ENCODE measurements at regions not wholly inside any gene's neighbourhood (a gene's known extent, or its start where the extent isn't known, plus 50 kb on each side); places are given as distances from the start of the nearest gene placed in this dataset.

DNA sequence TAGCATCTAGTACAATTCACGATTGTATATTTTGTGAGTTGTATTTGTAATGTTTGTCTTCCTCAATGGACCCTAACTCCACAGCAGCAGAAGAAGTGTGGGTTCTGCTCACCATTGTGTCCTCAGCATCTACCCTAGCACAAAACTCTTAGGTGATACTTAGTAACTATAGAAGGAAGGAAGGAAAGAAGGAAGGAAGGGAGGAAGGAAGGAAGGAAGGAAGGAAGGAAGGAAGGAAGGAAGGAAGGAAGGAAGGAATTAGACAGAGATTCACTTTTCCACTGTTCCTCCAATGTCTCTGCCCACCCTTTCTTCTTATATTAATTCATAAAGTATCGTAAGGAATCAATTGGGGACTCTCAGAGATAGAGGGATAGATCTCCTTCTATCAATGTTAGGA, 288.2 kb downstream of the NFIB start:
- no peaks in the 10 kb centered on the region for H3K36me3 ChIP-seq (ENCODE audit: control insufficient read depth, insufficient read depth, low read length)
- TF ChIP-seq, protein P1, sequence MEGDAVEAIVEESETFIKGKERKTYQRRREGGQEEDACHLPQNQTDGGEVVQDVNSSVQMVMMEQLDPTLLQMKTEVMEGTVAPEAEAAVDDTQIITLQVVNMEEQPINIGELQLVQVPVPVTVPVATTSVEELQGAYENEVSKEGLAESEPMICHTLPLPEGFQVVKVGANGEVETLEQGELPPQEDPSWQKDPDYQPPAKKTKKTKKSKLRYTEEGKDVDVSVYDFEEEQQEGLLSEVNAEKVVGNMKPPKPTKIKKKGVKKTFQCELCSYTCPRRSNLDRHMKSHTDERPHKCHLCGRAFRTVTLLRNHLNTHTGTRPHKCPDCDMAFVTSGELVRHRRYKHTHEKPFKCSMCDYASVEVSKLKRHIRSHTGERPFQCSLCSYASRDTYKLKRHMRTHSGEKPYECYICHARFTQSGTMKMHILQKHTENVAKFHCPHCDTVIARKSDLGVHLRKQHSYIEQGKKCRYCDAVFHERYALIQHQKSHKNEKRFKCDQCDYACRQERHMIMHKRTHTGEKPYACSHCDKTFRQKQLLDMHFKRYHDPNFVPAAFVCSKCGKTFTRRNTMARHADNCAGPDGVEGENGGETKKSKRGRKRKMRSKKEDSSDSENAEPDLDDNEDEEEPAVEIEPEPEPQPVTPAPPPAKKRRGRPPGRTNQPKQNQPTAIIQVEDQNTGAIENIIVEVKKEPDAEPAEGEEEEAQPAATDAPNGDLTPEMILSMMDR (IDR thresholded peaks at IDR 0.05; ENCODE audit: insufficient read depth, low read length, poor library complexity, severe bottlenecking), result no peak
- DNase-seq (ENCODE audit: extremely low read depth, insufficient read length), result no peak
- H3K27me3 ChIP-seq (replicated peaks; ENCODE audit: control insufficient read depth, insufficient read depth, low read length), result no peaks in the 10 kb centered on the region
- no peak overlapping the region for H3K4me3 ChIP-seq (replicated peaks; ENCODE audit: low read depth, low read length)

DNA sequence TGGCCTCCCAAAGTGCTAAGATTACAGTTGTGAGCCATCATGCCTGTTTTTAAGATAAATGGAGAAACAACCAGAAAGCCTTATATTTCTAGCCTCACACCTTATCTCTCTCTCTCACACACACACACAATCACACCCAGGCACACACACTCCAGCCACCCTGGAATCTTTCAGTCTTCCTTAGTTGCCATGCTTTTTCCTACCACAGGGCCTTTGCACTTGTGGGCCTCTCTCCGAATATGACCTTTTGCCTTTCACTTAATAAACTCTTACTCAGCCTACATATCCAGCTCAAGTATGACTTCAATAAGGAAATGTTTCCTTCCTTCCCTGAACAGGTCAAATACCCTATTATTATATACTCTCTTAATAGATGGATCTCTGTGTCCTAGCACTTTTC, 290.7 kb downstream of the NFIB start:
- TF ChIP-seq, protein P1 (IDR thresholded peaks at IDR 0.05; ENCODE audit: insufficient read depth, low read length, poor library complexity, severe bottlenecking), result no peak
- DNase-seq (ENCODE audit: extremely low read depth, insufficient read length), result no peak
- H3K27me3 ChIP-seq (replicated peaks; ENCODE audit: control insufficient read depth, insufficient read depth, low read length), result no peaks in the 10 kb centered on the region
- H3K4me3 ChIP-seq (replicated peaks; ENCODE audit: low read depth, low read length), result no peak overlapping the region
- H3K36me3 ChIP-seq (ENCODE audit: control insufficient read depth, insufficient read depth, low read length), result no peaks in the 10 kb centered on the region

DNA sequence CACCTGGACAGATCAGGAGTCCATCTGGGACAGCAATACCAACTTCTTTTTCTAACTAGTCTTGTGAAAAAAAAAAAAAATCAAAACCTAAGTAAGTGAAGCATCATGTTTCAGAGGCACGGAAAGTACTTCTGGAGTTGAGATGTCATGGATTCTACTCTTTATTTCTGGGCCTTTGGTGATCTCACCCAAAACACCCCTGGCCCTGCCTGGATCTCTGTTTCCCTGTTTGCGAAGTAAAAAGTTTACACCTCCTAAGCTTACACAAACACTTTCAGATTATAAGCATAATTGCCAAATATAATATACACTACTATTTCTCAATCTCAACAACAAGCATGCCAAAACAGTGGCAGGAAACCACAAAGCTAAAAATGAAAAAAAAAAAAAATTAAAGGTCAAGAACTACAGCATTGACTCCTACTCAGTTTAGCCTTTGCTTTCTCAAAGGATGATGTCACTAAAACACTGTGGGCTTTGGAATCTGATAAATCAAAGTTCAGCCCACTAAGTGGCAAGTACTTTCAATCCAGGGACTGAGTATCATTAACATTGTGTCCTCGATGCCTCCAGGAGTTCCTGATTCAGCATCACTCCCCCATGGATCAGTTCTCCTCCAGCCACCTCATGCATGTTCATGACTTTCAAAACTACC, 291.9 kb downstream of the NFIB start:
- Histone ChIP-seq H3K4me3 (replicated peaks; ENCODE audit: low read depth, low read length) (no peak overlapping the region), H3K27me3 (replicated peaks; ENCODE audit: control insufficient read depth, insufficient read depth, low read length) (no peaks in the 10 kb centered on the region), H3K36me3 (ENCODE audit: control insufficient read depth, insufficient read depth, low read length) (no peaks in the 10 kb centered on the region)
- DNase-seq (ENCODE audit: extremely low read depth, insufficient read length), result no peak
- TF ChIP-seq, protein P1 (IDR thresholded peaks at IDR 0.05; ENCODE audit: insufficient read depth, low read length, poor library complexity, severe bottlenecking), result no peak

DNA sequence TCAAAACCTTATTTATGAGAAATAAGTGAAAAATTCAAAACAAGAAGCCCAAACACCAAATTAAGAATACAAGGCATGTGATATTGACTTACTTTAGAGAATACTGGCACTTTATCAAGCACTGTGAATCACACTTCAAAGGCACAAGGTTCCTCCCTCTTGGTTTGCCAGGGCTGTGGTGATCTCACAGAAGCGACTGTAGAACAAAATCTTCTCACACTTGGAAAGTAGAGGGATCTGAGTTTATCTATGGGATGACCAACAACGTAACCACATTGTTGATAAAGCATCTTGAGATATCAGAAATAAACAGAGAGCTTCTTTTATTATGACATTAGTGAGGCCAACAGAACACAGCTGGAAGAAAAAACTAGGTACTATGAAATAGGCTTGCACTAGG, 295.9 kb downstream of the NFIB start:
- Histone ChIP-seq H3K4me3 (replicated peaks; ENCODE audit: low read depth, low read length) (no peak overlapping the region), H3K27me3 (replicated peaks; ENCODE audit: control insufficient read depth, insufficient read depth, low read length) (no peaks in the 10 kb centered on the region), H3K36me3 (ENCODE audit: control insufficient read depth, insufficient read depth, low read length) (no peaks in the 10 kb centered on the region)
- DNase-seq (ENCODE audit: extremely low read depth, insufficient read length), result no peak
- TF ChIP-seq, protein P1 (IDR thresholded peaks at IDR 0.05; ENCODE audit: insufficient read depth, low read length, poor library complexity, severe bottlenecking), result no peak

DNA sequence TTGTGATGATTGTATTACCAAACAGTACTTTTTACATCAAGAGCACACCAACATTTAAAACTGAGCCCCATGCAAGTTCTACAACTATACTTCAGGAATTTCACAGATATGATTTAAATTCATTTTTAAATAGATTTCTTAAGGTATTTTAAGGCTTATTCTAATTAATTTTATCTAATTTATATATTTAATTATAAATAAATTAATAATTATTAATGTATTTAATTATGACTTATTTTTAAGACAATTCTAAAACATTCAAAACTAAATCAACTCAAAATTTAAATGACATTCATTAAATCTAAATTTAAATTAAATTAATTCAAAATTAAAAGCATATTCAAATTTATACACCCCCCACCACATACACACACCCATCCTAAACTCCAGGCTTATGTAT, 299.2 kb downstream of the NFIB start:
- no peak for DNase-seq (ENCODE audit: extremely low read depth, insufficient read length)
- H3K4me3 ChIP-seq (replicated peaks; ENCODE audit: low read depth, low read length), result no peak overlapping the region
- H3K27me3 ChIP-seq (replicated peaks; ENCODE audit: control insufficient read depth, insufficient read depth, low read length), result no peaks in the 10 kb centered on the region
- H3K36me3 ChIP-seq (ENCODE audit: control insufficient read depth, insufficient read depth, low read length), result no peaks in the 10 kb centered on the region
- TF ChIP-seq, protein P1 (IDR thresholded peaks at IDR 0.05; ENCODE audit: insufficient read depth, low read length, poor library complexity, severe bottlenecking), result no peak

DNA sequence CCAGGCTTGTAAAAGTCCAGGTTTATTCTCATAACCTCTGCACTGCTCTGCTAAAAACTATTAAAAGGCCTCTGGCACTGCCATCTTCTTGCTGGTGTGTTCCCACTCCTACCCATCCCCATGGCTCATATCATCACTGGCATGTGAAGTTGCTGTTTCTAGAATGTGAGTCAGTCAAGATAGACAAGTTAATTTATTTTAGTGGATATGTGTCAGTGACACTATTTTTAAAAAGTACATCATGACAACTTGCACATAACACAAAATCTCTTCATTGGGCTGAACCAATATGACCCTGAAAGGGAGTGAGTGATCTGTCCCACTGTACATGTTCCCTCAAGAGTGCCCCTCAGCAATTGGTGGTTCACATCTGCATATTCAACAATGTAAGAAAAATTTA, 299.7 kb downstream of the NFIB start:
- no peak for DNase-seq (ENCODE audit: extremely low read depth, insufficient read length)
- TF ChIP-seq, protein P1 (IDR thresholded peaks at IDR 0.05; ENCODE audit: insufficient read depth, low read length, poor library complexity, severe bottlenecking), result no peak
- Histone ChIP-seq H3K4me3 (replicated peaks; ENCODE audit: low read depth, low read length) (no peak overlapping the region), H3K27me3 (replicated peaks; ENCODE audit: control insufficient read depth, insufficient read depth, low read length) (no peaks in the 10 kb centered on the region), H3K36me3 (ENCODE audit: control insufficient read depth, insufficient read depth, low read length) (no peaks in the 10 kb centered on the region)
